ENCODE measurements at regions not wholly inside any gene's neighbourhood (a gene's known extent, or its start where the extent isn't known, plus 50 kb on each side); places are given as distances from the start of the nearest gene placed in this dataset.
"Not testable (repeated sequence)": the region's sequence is repeated elsewhere in the genome, so short reads cannot be mapped to it uniquely, and the experiment has no call there.

DNA sequence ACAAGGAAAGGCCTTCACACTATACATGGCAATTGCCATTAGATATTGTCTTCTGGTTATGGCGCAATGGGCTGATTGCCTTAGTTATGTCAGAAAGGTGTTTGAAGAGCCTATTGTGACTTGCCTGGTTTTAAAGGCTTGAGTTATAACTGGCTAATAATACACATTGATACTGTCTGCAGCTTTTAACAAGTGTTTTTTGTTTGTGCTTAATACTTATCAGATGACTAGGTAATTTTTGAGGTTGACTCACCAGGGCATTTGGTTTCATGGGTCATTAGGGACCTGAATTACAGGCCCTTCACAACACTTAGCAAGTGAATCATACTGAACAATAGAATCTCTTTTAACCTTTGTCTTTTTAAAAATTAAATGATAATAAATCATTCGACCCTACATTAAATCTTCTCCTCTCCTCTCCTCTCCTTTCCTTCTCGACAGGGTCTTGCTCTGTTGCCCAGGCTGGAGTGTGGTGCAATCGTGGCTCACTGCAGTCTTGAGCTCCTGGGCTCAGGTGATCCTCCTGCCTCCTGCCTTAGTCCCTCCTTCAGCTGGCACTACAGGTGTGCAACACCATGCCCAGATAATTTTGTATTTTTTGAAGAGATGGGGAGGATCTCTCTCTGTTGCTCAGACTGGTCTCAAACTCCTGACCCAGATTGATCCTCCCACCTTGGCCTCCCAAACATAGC is 196.3 kb downstream of the JCAD start (continued):
- TF ChIP-seq KLF8 (tag by site-specific recombination; IDR thresholded peaks at IDR 0.05) = peak; percentile 30; the same call in 1 of the 2 replicates
- TF ChIP-seq SP7 (tag by site-specific recombination; IDR thresholded peaks at IDR 0.05) = peak; percentile 76
- no peak for TF ChIP-seq ZNF24 (tag by site-specific recombination; IDR thresholded peaks at IDR 0.05)
- no peak for TF ChIP-seq ZFHX2 (tag by site-specific recombination; conservative IDR thresholded peaks at IDR 0.05)
- TF ChIP-seq SP2 (tag by site-specific recombination; IDR thresholded peaks at IDR 0.05) = no peak
- no peak for TF ChIP-seq ZNF157 (tag by site-specific recombination; IDR thresholded peaks at IDR 0.05)
- TF ChIP-seq ZNF623 (tag by site-specific recombination; IDR thresholded peaks at IDR 0.05) = no peak
- TF ChIP-seq ZNF248 (tag by site-specific recombination; IDR thresholded peaks at IDR 0.05) = no peak
- no peak for TF ChIP-seq ZBTB44 (tag by site-specific recombination; IDR thresholded peaks at IDR 0.05)
- TF ChIP-seq ZNF292 (tag by site-specific recombination; IDR thresholded peaks at IDR 0.05; ENCODE audit: borderline replicate concordance, low read depth) = no peak

GRCh38 chr10:29861811-29862505 is 197.4 kb downstream of the JCAD start:
- Histone ChIP-seq H3K36me3 (ENCODE audit: control insufficient read depth in 2 of 2, insufficient read depth in 1 of 2, low read length in 2 of 2) (no peaks in the 10 kb centered on the region), H3K4me1 (ENCODE audit: control insufficient read depth, insufficient read depth, low read length) (0 out of 2 replicates have a peak, but pooled peaks cover 2% of the 10 kb centered on the region), H3K4me3 (ENCODE audit: low read depth, low read length) (no peak overlapping the region), H3K27ac (ENCODE audit: extremely low read depth, low read depth, low read length) (no peak overlapping the region), H3K9me3 (ENCODE audit: control insufficient read depth, insufficient read depth, low read depth, low read length) (no peaks in the 10 kb centered on the region)
- POLR2A ChIA-PET = no interaction called here
- CTCF ChIA-PET = interaction anchor here (0.6 to 1.1 kb wide), 2 partner anchors 12 to 13 kb away, joined by 3 read pairs; no protein-coding TSS in a partner anchor
- TF ChIP-seq ZNF629 (tag by site-specific recombination; IDR thresholded peaks at IDR 0.05) (0 out of 2 replicates have a peak, but pooled peaks have one; percentile 19), ZNF837 (tag by site-specific recombination; IDR thresholded peaks at IDR 0.05) (no peak)

DNA sequence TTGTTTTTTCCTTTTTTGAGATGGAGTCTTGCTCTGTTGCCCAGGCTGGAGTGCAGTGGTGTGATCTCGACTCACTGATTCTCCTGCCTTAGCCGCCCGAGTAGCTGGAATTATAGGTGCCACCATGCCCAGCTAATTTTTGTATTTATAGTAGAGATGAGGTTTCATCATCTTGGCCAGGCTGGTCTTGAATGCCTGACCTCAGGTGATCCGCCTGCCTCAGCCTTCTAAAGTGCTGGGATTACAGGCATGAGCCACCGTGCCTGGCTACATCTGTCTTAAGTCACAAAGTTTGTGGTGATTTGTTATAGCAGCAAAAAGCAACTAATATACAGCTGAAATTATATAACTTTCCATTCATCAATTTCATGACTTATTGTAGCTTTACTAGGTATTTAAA is 198.2 kb downstream of the JCAD start:
- H3K27ac ChIP-seq (ENCODE audit: extremely low read depth, low read depth, low read length); POLR2A ChIA-PET; H3K36me3 ChIP-seq (ENCODE audit: control insufficient read depth in 2 of 2, insufficient read depth in 1 of 2, low read length in 2 of 2); H3K4me3 ChIP-seq (ENCODE audit: low read depth, low read length); H3K4me1 ChIP-seq (ENCODE audit: control insufficient read depth, insufficient read depth, low read length); H3K9me3 ChIP-seq (ENCODE audit: control insufficient read depth, insufficient read depth, low read depth, low read length): not testable (repeated sequence)
- CTCF ChIA-PET = interaction anchor here (0.6 to 1.1 kb wide), 4 partner anchors 12 to 366 kb away, joined by 3 to 4 read pairs (median 3); no protein-coding TSS in a partner anchor

- ChIA-PET POLR2A (no interaction called here), CTCF (interaction anchor here (0.6 to 1.1 kb wide), 3 partner anchors 120 to 696 kb away, joined by 3 to 4 read pairs (median 3); no protein-coding TSS in a partner anchor)
- H3K4me1 ChIP-seq (ENCODE audit: control insufficient read depth, insufficient read depth, low read length) = 0 out of 2 replicates have a peak, but pooled peaks cover 2% of the 10 kb centered on the region
- no peak overlapping the region for H3K4me3 ChIP-seq (ENCODE audit: low read depth, low read length)
- H3K9me3 ChIP-seq (ENCODE audit: control insufficient read depth, insufficient read depth, low read depth, low read length) = no peaks in the 10 kb centered on the region
- no peak for TF ChIP-seq ZNF248 (tag by site-specific recombination; IDR thresholded peaks at IDR 0.05)
- TF ChIP-seq REPIN1 (tag by site-specific recombination; IDR thresholded peaks at IDR 0.05; ENCODE audit: low read depth) = no peak
- TF ChIP-seq IKZF3 (tag by site-specific recombination; IDR thresholded peaks at IDR 0.05) = no peak
- no peak for TF ChIP-seq ATF2 (tag by site-specific recombination; IDR thresholded peaks at IDR 0.05; ENCODE audit: low read depth)
- no peak for TF ChIP-seq KLF8 (tag by site-specific recombination; IDR thresholded peaks at IDR 0.05)
- TF ChIP-seq ZNF791 (tag by site-specific recombination; IDR thresholded peaks at IDR 0.05) = no peak
- TF ChIP-seq ZFP41 (tag by site-specific recombination; IDR thresholded peaks at IDR 0.05; ENCODE audit: borderline replicate concordance) = no peak
- no peak for TF ChIP-seq ZNF658 (tag by site-specific recombination; IDR thresholded peaks at IDR 0.05)
- no peak for TF ChIP-seq ZNF211 (tag by site-specific recombination; IDR thresholded peaks at IDR 0.05; ENCODE audit: low read depth)
- no peak for TF ChIP-seq ZNF510 (tag by site-specific recombination; IDR thresholded peaks at IDR 0.05; ENCODE audit: insufficient replicate concordance)
- TF ChIP-seq ZEB2 (tag by site-specific recombination; IDR thresholded peaks at IDR 0.05) = no peak
- no peak for TF ChIP-seq ZNF23 (tag by site-specific recombination; IDR thresholded peaks at IDR 0.05; ENCODE audit: borderline replicate concordance)
- no peak for TF ChIP-seq ZNF610 (tag by site-specific recombination; IDR thresholded peaks at IDR 0.05; ENCODE audit: borderline replicate concordance)
- no peaks in the 10 kb centered on the region for H3K36me3 ChIP-seq (ENCODE audit: control insufficient read depth in 2 of 2, insufficient read depth in 1 of 2, low read length in 2 of 2)
- no peak overlapping the region for H3K27ac ChIP-seq (ENCODE audit: extremely low read depth, low read depth, low read length)
Observed at GRCh38 chr10:29860166-29860565, 199.2 kb downstream of the JCAD start.
